H9 (cell line): ENCODE measurements at regions not wholly inside any gene's neighbourhood (a gene's known extent, or its start where the extent isn't known, plus 50 kb on each side); places are given as distances from the start of the nearest gene placed in this dataset.

Experiments used
- DNase-seq: peaks from one replicate; pipeline ENCODE4 v3.0.0-alpha.2; 2017
- H2AFZ ChIP-seq: one replicate; pipeline ENCODE4 v1.6.1; 2013; ENCODE audit warnings: mild to moderate bottlenecking, low read length, control low read depth, moderate library complexity
- H2AK5ac ChIP-seq: 2 replicates; pipeline ENCODE4 v1.6.1; 2013; ENCODE audit warnings: low read length, control low read depth, mixed read lengths; ENCODE audit not compliant: insufficient read length
- H2BK120ac ChIP-seq: one replicate; pipeline ENCODE4 v1.6.1; 2013; ENCODE audit warnings: low read depth, mild to moderate bottlenecking, low read length, control low read depth, inconsistent platforms; ENCODE audit not compliant: poor library complexity, severe bottlenecking
- H2BK12ac ChIP-seq: 2 replicates; pipeline ENCODE4 v1.6.1; 2013; ENCODE audit warnings: low read length, control low read depth, mixed read lengths, low read depth; ENCODE audit not compliant: insufficient read length
- H2BK15ac ChIP-seq: 2 replicates; pipeline ENCODE4 v1.6.1; 2013; ENCODE audit warnings: low read depth, low read length, control low read depth
- H2BK20ac ChIP-seq: one replicate; pipeline ENCODE4 v1.6.1; 2013; ENCODE audit warnings: low read depth, mild to moderate bottlenecking, low read length, control low read depth, inconsistent platforms; ENCODE audit not compliant: poor library complexity, severe bottlenecking
- H2BK5ac ChIP-seq: 2 replicates; pipeline ENCODE4 v1.6.1; 2013; ENCODE audit warnings: low read length, control low read depth, mixed read lengths; ENCODE audit not compliant: insufficient read length
- H3K14ac ChIP-seq: 2 replicates; pipeline ENCODE4 v1.6.1; 2013; ENCODE audit warnings: low read length, control low read depth; ENCODE audit not compliant: insufficient read depth
- H3K18ac ChIP-seq: 2 replicates; pipeline ENCODE4 v1.6.1; 2013; ENCODE audit warnings: low read depth, mild to moderate bottlenecking, mixed read lengths, low read length, control low read depth; ENCODE audit not compliant: insufficient read length
- H3K23ac ChIP-seq: 2 replicates; pipeline ENCODE4 v1.6.1; 2013; ENCODE audit warnings: low read length, control low read depth, mixed read lengths, low read depth; ENCODE audit not compliant: insufficient read length
- H3K23me2 ChIP-seq: 2 replicates; pipeline ENCODE4 v1.6.1; 2013; ENCODE audit warnings: low read depth, mild to moderate bottlenecking, mixed read lengths, low read length, control low read depth; ENCODE audit not compliant: insufficient read length, poor library complexity, severe bottlenecking
- H3K27ac ChIP-seq: 2 replicates; pipeline ENCODE4 v1.5.1; 2013; ENCODE audit warnings: low read length, control low read depth, mixed read lengths, low read depth; ENCODE audit not compliant: insufficient read length
- H3K27me3 ChIP-seq: 2 replicates; pipeline ENCODE4 v1.6.1; 2013; ENCODE audit warnings: low read length, control low read depth, inconsistent platforms; ENCODE audit not compliant: insufficient read depth
- H3K4ac ChIP-seq: 2 replicates; pipeline ENCODE4 v1.6.1; 2013; ENCODE audit warnings: low read depth, mild to moderate bottlenecking, control low read depth, inconsistent platforms, low read length, moderate library complexity
- H3K4me1 ChIP-seq: 2 replicates; pipeline ENCODE4 v1.6.1; 2013; ENCODE audit warnings: low read length, control low read depth, inconsistent platforms; ENCODE audit not compliant: insufficient read depth
- H3K4me2 ChIP-seq: 2 replicates; pipeline ENCODE4 v1.6.1; 2013; ENCODE audit warnings: low read length, control low read depth, mixed read lengths; ENCODE audit not compliant: insufficient read length, insufficient read depth
- H3K56ac ChIP-seq: 2 replicates; pipeline ENCODE4 v1.6.1; 2013; ENCODE audit warnings: low read depth, mild to moderate bottlenecking, mixed read lengths, low read length, control low read depth; ENCODE audit not compliant: insufficient read length
- H3K79me1 ChIP-seq: 2 replicates; pipeline ENCODE4 v1.6.1; 2013; ENCODE audit warnings: low read depth, mild to moderate bottlenecking, moderate library complexity, low read length, control low read depth, inconsistent platforms; ENCODE audit not compliant: insufficient read depth, poor library complexity, severe bottlenecking
- H3K79me2 ChIP-seq: 2 replicates; pipeline ENCODE4 v1.6.1; 2013; ENCODE audit warnings: low read length, control low read depth, inconsistent platforms; ENCODE audit not compliant: insufficient read depth
- H3K9ac ChIP-seq: 2 replicates; pipeline ENCODE4 v1.6.1; 2013; ENCODE audit warnings: low read length, control low read depth, mixed read lengths; ENCODE audit not compliant: insufficient read length; ENCODE audit errors: extremely low read depth
- H3K9me3 ChIP-seq: one replicate; pipeline ENCODE4 v1.6.1; 2013; ENCODE audit warnings: low read depth, low read length, inconsistent platforms; ENCODE audit not compliant: control insufficient read depth
- H3T11ph ChIP-seq: one replicate; pipeline ENCODE4 v1.6.1; 2013; ENCODE audit warnings: mild to moderate bottlenecking, low read length, control low read depth, inconsistent platforms
- H4K20me1 ChIP-seq: one replicate; pipeline ENCODE4 v1.6.1; 2013; ENCODE audit not compliant: control insufficient read depth, insufficient read length, insufficient read depth
- H4K5ac ChIP-seq: 2 replicates; pipeline ENCODE4 v1.6.1; 2013; ENCODE audit warnings: low read depth, mild to moderate bottlenecking, mixed read lengths, low read length, control low read depth; ENCODE audit not compliant: insufficient read length
- H4K8ac ChIP-seq: replicated peaks from 2 replicates; pipeline ENCODE4 v1.6.1; 2013; ENCODE audit warnings: low read length, control low read depth, mixed read lengths, low read depth; ENCODE audit not compliant: insufficient read length
- H4K91ac ChIP-seq: 2 replicates; pipeline ENCODE4 v1.6.1; 2013; ENCODE audit warnings: low read depth, mild to moderate bottlenecking, moderate library complexity, mixed read lengths, low read length, control low read depth; ENCODE audit not compliant: insufficient read length
- H3K27ac Mint-ChIP-seq, 3 experiments: 2 replicates in 2 of 3; 3 replicates in 1 of 3; pipeline ENCODE4 v1.8.0; 2020 to 2021; ENCODE audit warnings: mixed read lengths in 3 of 3, mild to moderate bottlenecking in 1 of 3, moderate library complexity in 1 of 3
- H3K27me3 Mint-ChIP-seq: 2 replicates; pipeline ENCODE4 v1.8.0; 2021; ENCODE audit warnings: low read depth, mild to moderate bottlenecking, moderate library complexity, mixed read lengths
- H3K36me3 Mint-ChIP-seq, 3 experiments: 2 replicates in 2 of 3; 3 replicates in 1 of 3; pipeline ENCODE4 v1.8.0; 2020 to 2021; ENCODE audit warnings: low read depth in 3 of 3, mixed read lengths in 3 of 3; ENCODE audit not compliant: insufficient read depth in 1 of 3
- H3K4me1 Mint-ChIP-seq, 2 experiments: 2 replicates each; pipeline ENCODE4 v1.8.0; 2020; ENCODE audit warnings: mixed read lengths in 2 of 2
- H3K4me3 Mint-ChIP-seq, 2 experiments: 2 replicates in 1 of 2; 3 replicates in 1 of 2; pipeline ENCODE4 v1.8.0; 2020 to 2021; ENCODE audit warnings: mild to moderate bottlenecking in 2 of 2, mixed read lengths in 2 of 2, moderate library complexity in 1 of 2
- H3K9me3 Mint-ChIP-seq, 2 experiments: 2 replicates in 1 of 2; 3 replicates in 1 of 2; pipeline ENCODE4 v1.8.0; 2020; ENCODE audit warnings: mild to moderate bottlenecking in 2 of 2, mixed read lengths in 2 of 2, moderate library complexity in 1 of 2
- CTCF ChIP-seq: fragments of 200-600 bp; sonication (generic); conservative IDR thresholded peaks from 3 replicates; pipeline ENCODE4 v1.8.0; 2021; ENCODE audit warnings: antibody characterized with exemption, mild to moderate bottlenecking
- WGBS: extraction: QIAGEN DNeasy Blood & Tissue Kit; methylation state at CpG from one replicate; pipeline ENCODE4 v1.1.7; 2013; ENCODE audit warnings: missing lambda C conversion rate, low lambda C conversion rate, mixed read lengths; ENCODE audit not compliant: insufficient read length; ENCODE audit errors: extremely low coverage; 5-methylcytosine and 5-hydroxymethylcytosine counted together

- H3T11ph ChIP-seq, result no peak overlapping the region
- no peak overlapping the region for H4K91ac ChIP-seq
- H3K56ac ChIP-seq, result no peak overlapping the region
- Mint-ChIP-seq H3K36me3 (peaks cover 0 to 15% (median 8%) of the 10 kb centered on the region in 3 experiments; a peak in 5 of 7 replicates), H3K27ac (no peak overlapping the region), H3K4me3 (no peak overlapping the region), H3K4me1 (no peaks in the 10 kb centered on the region), H3K9me3 (peaks cover 49 to 69% of the 10 kb centered on the region in 2 experiments), H3K27me3 (peaks cover 2% of the 10 kb centered on the region; the same call in 1 of the 2 replicates)
- H3K27ac ChIP-seq, result no peak overlapping the region
- no peak overlapping the region for H3K4me2 ChIP-seq
- H2BK120ac ChIP-seq, result no peak overlapping the region
- H4K20me1 ChIP-seq, result no peaks in the 10 kb centered on the region
- H3K18ac ChIP-seq, result no peak overlapping the region
- no peak overlapping the region for H2AFZ ChIP-seq
- H3K79me1 ChIP-seq, result no peaks in the 10 kb centered on the region
- H3K23ac ChIP-seq, result no peak overlapping the region
- no peaks in the 10 kb centered on the region for H3K9me3 ChIP-seq
- H2BK12ac ChIP-seq, result no peak overlapping the region
- no peaks in the 10 kb centered on the region for H3K27me3 ChIP-seq
- DNase-seq, result no peak
- no peak overlapping the region for H3K14ac ChIP-seq
- no peak overlapping the region for H2BK5ac ChIP-seq
- no peak overlapping the region for H2AK5ac ChIP-seq
- no peak overlapping the region for H2BK20ac ChIP-seq
- H3K79me2 ChIP-seq, result no peaks in the 10 kb centered on the region
- H3K4ac ChIP-seq, result no peak overlapping the region
- H3K23me2 ChIP-seq, result no peaks in the 10 kb centered on the region
- no CpG with 5 or more reads among the region's 1 CpG for WGBS
- no peaks in the 10 kb centered on the region for H3K4me1 ChIP-seq
- no peak overlapping the region for H2BK15ac ChIP-seq
- no peak overlapping the region for H3K9ac ChIP-seq
- H4K8ac ChIP-seq, result no peak overlapping the region
- TF ChIP-seq CTCF, result no peak
- no peak overlapping the region for H4K5ac ChIP-seq
Observed at GRCh38 chr12:47438175-47438574, 267.7 kb downstream of the RPAP3 start.
